HEK293 (cell line): ENCODE measurements at regions not wholly inside any gene's neighbourhood (a gene's known extent, or its start where the extent isn't known, plus 50 kb on each side); places are given as distances from the start of the nearest gene placed in this dataset.

Experiments
- CTCF ChIA-PET: fragments of 350-600 bp; formaldehyde crosslinking; extraction: SDS; loops from one replicate; lab custom pipeline; 2021; ENCODE audit warnings: antibody characterized with exemption; lab: Yijun Ruan, JAX
- POLR2A ChIA-PET: fragments of 300-600 bp; formaldehyde crosslinking; extraction: SDS; loops from one replicate; lab custom pipeline; 2020; ENCODE audit warnings: antibody characterized with exemption, inconsistent platforms; lab: Yijun Ruan, JAX
- H3K27ac ChIP-seq: fragments of 200-500 bp; sonication (Bioruptor generic); 2 replicates; pipeline ENCODE4 v1.5.1; 2014; ENCODE audit warnings: low read depth, low read length, control low read depth, inconsistent platforms; ENCODE audit errors: extremely low read depth
- H3K36me3 ChIP-seq, 2 experiments: fragments of 200-500 bp in 1 of 2; sonication (Bioruptor generic) in 1 of 2; 1 replicate in 1 of 2; 2 replicates in 1 of 2; pipeline ENCODE4 v1.5.1; 2014 to 2017; ENCODE audit warnings: inconsistent platforms in 2 of 2, low read length in 2 of 2; ENCODE audit not compliant: control insufficient read depth in 2 of 2, insufficient read depth in 1 of 2
- H3K4me1 ChIP-seq: fragments of 200-500 bp; sonication (Bioruptor generic); 2 replicates; pipeline ENCODE4 v1.5.1; 2014; ENCODE audit warnings: mild to moderate bottlenecking, low read length, inconsistent platforms; ENCODE audit not compliant: control insufficient read depth, insufficient read depth
- H3K4me3 ChIP-seq: 2 replicates; pipeline ENCODE4 v1.5.1; 2011; ENCODE audit warnings: low read depth, mild to moderate bottlenecking, control low read depth, low read length, moderate library complexity
- H3K9me3 ChIP-seq: fragments of 200-500 bp; sonication (Bioruptor generic); 2 replicates; pipeline ENCODE4 v1.5.1; 2014; ENCODE audit warnings: low read depth, low read length, inconsistent platforms; ENCODE audit not compliant: control insufficient read depth, insufficient read depth
- CTCF ChIP-seq: fragments of 450-650 bp; formaldehyde crosslinking; IDR thresholded peaks from 2 replicates; pipeline ENCODE4 v1.5.1; 2016; ENCODE audit warnings: missing biosample characterization, missing genetic modification characterization
- HOXC10 ChIP-seq: sonication (generic); formaldehyde crosslinking; IDR thresholded peaks from 2 replicates; pipeline ENCODE4 v1.8.1; 2023; ENCODE audit warnings: mild to moderate bottlenecking, missing genetic modification reagents
- TSHZ1 ChIP-seq: fragments of 450-650 bp; formaldehyde crosslinking; IDR thresholded peaks from 2 replicates; pipeline ENCODE4 v1.5.1; 2016; ENCODE audit warnings: missing biosample characterization, missing genetic modification characterization, borderline replicate concordance
- ZNF138 ChIP-seq: fragments of 450-650 bp; formaldehyde crosslinking; IDR thresholded peaks from 2 replicates; pipeline ENCODE4 v1.5.1; 2016; ENCODE audit warnings: missing biosample characterization, missing genetic modification characterization, borderline replicate concordance
- ZNF16 ChIP-seq: fragments of 450-650 bp; formaldehyde crosslinking; IDR thresholded peaks from 2 replicates; pipeline ENCODE4 v1.5.1; 2016; ENCODE audit warnings: low read depth, missing biosample characterization, missing genetic modification characterization
- ZNF2 ChIP-seq: fragments of 450-650 bp; formaldehyde crosslinking; IDR thresholded peaks from 2 replicates; pipeline ENCODE4 v1.5.1; 2016; ENCODE audit warnings: missing biosample characterization, missing genetic modification characterization
- ZNF26 ChIP-seq: fragments of 450-650 bp; formaldehyde crosslinking; IDR thresholded peaks from 2 replicates; pipeline ENCODE4 v1.5.1; 2016; ENCODE audit warnings: missing biosample characterization, missing genetic modification characterization
- ZNF366 ChIP-seq: fragments of 450-650 bp; formaldehyde crosslinking; conservative IDR thresholded peaks from 2 replicates; pipeline ENCODE4 v1.5.1; 2016; ENCODE audit warnings: missing biosample characterization, missing genetic modification characterization
- ZNF473 ChIP-seq: fragments of 450-650 bp; formaldehyde crosslinking; IDR thresholded peaks from 2 replicates; pipeline ENCODE4 v1.5.1; 2017; ENCODE audit warnings: missing biosample characterization, missing genetic modification characterization
- ZNF529 ChIP-seq: fragments of 450-650 bp; formaldehyde crosslinking; IDR thresholded peaks from 2 replicates; pipeline ENCODE4 v1.5.1; 2017; ENCODE audit warnings: missing genetic modification characterization, missing biosample characterization; ENCODE audit not compliant: insufficient replicate concordance
- ZNF623 ChIP-seq: fragments of 450-650 bp; formaldehyde crosslinking; IDR thresholded peaks from 2 replicates; pipeline ENCODE4 v1.5.1; 2016; ENCODE audit warnings: missing biosample characterization, missing genetic modification characterization
- ZNF654 ChIP-seq: fragments of 450-650 bp; formaldehyde crosslinking; IDR thresholded peaks from 2 replicates; pipeline ENCODE4 v1.5.1; 2016; ENCODE audit warnings: low read depth, missing biosample characterization, missing genetic modification characterization
- ZNF670 ChIP-seq: fragments of 450-650 bp; formaldehyde crosslinking; IDR thresholded peaks from 2 replicates; pipeline ENCODE4 v1.5.1; 2016; ENCODE audit warnings: missing biosample characterization, missing genetic modification characterization, low read depth
- ZNF747 ChIP-seq: fragments of 450-650 bp; formaldehyde crosslinking; IDR thresholded peaks from 2 replicates; pipeline ENCODE4 v1.5.1; 2016; ENCODE audit warnings: missing biosample characterization, missing genetic modification characterization

GRCh38 chr21:14308234-14308633 is 74.7 kb downstream of the HSPA13 start:
- Histone ChIP-seq H3K4me3 (no peak overlapping the region), H3K36me3 (no peaks in the 10 kb centered on the region), H3K9me3 (no peaks in the 10 kb centered on the region), H3K27ac (no peak overlapping the region), H3K4me1 (no peaks in the 10 kb centered on the region)
- ChIA-PET POLR2A (no interaction called here), CTCF (interaction anchor here (0.7 to 1.1 kb wide), 2 partner anchors 9 to 44 kb away, joined by 3 read pairs; no protein-coding TSS in a partner anchor)
- no peak for TF ChIP-seq ZNF670 (tag by site-specific recombination)
- TF ChIP-seq ZNF16 (tag by site-specific recombination) = no peak
- TF ChIP-seq ZNF747 (tag by site-specific recombination) = no peak
- TF ChIP-seq ZNF2 = no peak
- TF ChIP-seq ZNF366 (tag by site-specific recombination) = no peak
- TF ChIP-seq ZNF138 (tag by site-specific recombination) = no peak
- TF ChIP-seq HOXC10 = no peak
- TF ChIP-seq ZNF623 (tag by site-specific recombination) = no peak
- TF ChIP-seq ZNF26 (tag by site-specific recombination) = no peak
- TF ChIP-seq ZNF473 (tag by site-specific recombination) = no peak

GRCh38 chr21:14306126-14306907 is 76.6 kb downstream of the HSPA13 start:
- TF ChIP-seq ZNF654 (tag by site-specific recombination) = 0 out of 2 replicates have a peak, but pooled peaks have one; percentile 14
- no peak for TF ChIP-seq TSHZ1 (tag by site-specific recombination)
- CTCF ChIA-PET = interaction anchor here (0.6 to 1.2 kb wide), 4 partner anchors 9 to 84 kb away, joined by 3 to 4 read pairs (median 3); no protein-coding TSS in a partner anchor
- Histone ChIP-seq H3K4me1 (no peaks in the 10 kb centered on the region), H3K4me3 (no peak overlapping the region), H3K9me3 (no peaks in the 10 kb centered on the region), H3K36me3 (no peaks in the 10 kb centered on the region), H3K27ac (no peak overlapping the region)
- POLR2A ChIA-PET = no interaction called here

GRCh38 chr21:14303731-14304488 is 79.0 kb downstream of the HSPA13 start:
- ChIA-PET CTCF (interaction anchor here (0.7 kb wide), 2 partner anchors 27 to 1205 kb away, joined by 3 to 4 read pairs; no protein-coding TSS in a partner anchor), POLR2A (no interaction called here)
- no peaks in the 10 kb centered on the region for H3K9me3 ChIP-seq
- H3K27ac ChIP-seq = no peak overlapping the region
- no peak overlapping the region for H3K4me3 ChIP-seq
- no peaks in the 10 kb centered on the region for H3K36me3 ChIP-seq
- TF ChIP-seq CTCF (tag by site-specific recombination) = no peak
- no peak for TF ChIP-seq ZNF529 (tag by site-specific recombination)
- no peaks in the 10 kb centered on the region for H3K4me1 ChIP-seq
